ENCODE measurements at regions not wholly inside any gene's neighbourhood (a gene's known extent, or its start where the extent isn't known, plus 50 kb on each side); places are given as distances from the start of the nearest gene placed in this dataset.
"Not testable (repeated sequence)": the region's sequence is repeated elsewhere in the genome, so short reads cannot be mapped to it uniquely, and the experiment has no call there.

GRCh38 chr2:95714398-95714797 lies 122.6 kb downstream of the TRIM43 start:
- not testable (repeated sequence) for TF ChIP-seq CTCF (conservative IDR thresholded peaks at IDR 0.05; ENCODE audit: low read length); EZH2phosphoT487 (IDR thresholded peaks at IDR 0.05; ENCODE audit: borderline replicate concordance, low read depth, low read length)

Measured in OCI-LY7 (cell line).